ENCODE measurements at regions not wholly inside any gene's neighbourhood (a gene's known extent, or its start where the extent isn't known, plus 50 kb on each side); places are given as distances from the start of the nearest gene placed in this dataset.

- TF ChIP-seq CHD4 (IDR thresholded peaks at IDR 0.05; ENCODE audit: borderline replicate concordance) (no peak), USF2 (IDR thresholded peaks at IDR 0.05) (peak; percentile 36; the same call in 1 of the 2 replicates), CEBPB (IDR thresholded peaks at IDR 0.05) (peak; percentile 80 to 88; a peak in 3 of 4 replicates), PBX3 (IDR thresholded peaks at IDR 0.05) (no peak), SMC3 (IDR thresholded peaks at IDR 0.05) (no peak), JUN (IDR thresholded peaks at IDR 0.05) (peak in 1 of 2 experiments; percentile 40; a peak in 3 of 5 replicates)
These were observed 100.7 kb upstream of the SLC25A33 start (continued) for GRCh38 chr1:9438431-9439073.

DNA sequence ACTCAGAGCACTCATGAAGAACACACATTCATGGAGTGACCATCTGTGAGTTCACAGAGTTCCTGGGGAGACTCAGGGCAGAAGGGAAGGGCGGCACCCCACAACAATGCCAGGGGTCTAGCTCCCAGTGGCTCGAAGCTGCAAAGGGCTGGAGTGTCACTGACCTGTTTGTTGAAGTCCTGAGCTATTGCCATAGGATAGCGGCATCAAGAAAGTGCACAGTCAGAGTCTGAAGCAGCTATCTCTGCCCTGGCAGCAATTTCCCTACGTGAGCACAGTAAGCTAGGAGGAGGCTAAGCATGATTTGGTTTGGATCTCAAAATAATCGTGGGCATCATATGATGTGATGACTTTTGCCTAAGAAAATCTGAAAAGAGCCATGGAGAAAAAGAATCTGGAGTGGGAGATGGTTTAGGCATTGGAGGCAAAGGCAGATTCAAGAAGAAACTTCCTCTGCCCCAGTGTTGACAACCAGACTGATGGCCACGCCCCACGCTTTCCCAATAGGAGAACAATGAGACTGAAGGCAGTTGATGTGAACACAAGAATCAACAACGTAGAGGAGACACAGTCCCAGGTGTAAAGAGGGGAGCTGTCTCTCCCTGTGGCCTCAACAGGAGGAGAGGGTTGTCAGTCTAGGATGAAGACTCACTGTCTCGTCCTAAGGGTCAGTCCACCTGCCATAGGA lies 100.0 kb upstream of the SLC25A33 start:
- DNase-seq (ENCODE audit: low read depth in 1 of 2, low spot score in 1 of 2) (peak in 1 of 2 experiments; percentile 36), ATAC-seq (peak; percentile 25 to 45; a peak in 5 of 6 replicates), FAIRE-seq (no peak)
- TF ChIP-seq POLR2AphosphoS2 (conservative IDR thresholded peaks at IDR 0.05; ENCODE audit: low read length), result no peak
- TF ChIP-seq EHF (CRISPR knock-in tag; IDR thresholded peaks at IDR 0.05), result no peak
- no peak for TF ChIP-seq USF2 (IDR thresholded peaks at IDR 0.05)
- no peak for TF ChIP-seq EHMT2 (IDR thresholded peaks at IDR 0.05; ENCODE audit: low read depth)
- TF ChIP-seq JUNB (IDR thresholded peaks at IDR 0.05), result no peak
- no peak for TF ChIP-seq SMC3 (IDR thresholded peaks at IDR 0.05)
- TF ChIP-seq ZC3H11A (IDR thresholded peaks at IDR 0.05), result no peak
- no peak for TF ChIP-seq ATOH8 (CRISPR knock-in tag; IDR thresholded peaks at IDR 0.05; ENCODE audit: low read depth)
- TF ChIP-seq ZFP36 (IDR thresholded peaks at IDR 0.05; ENCODE audit: borderline replicate concordance, partially characterized antibody), result no peak
- no peak for TF ChIP-seq FOSL2 (IDR thresholded peaks at IDR 0.05)
- no peak for TF ChIP-seq FOSL2 (CRISPR knock-in tag; IDR thresholded peaks at IDR 0.05)
- no peak for TF ChIP-seq HOXA7 (CRISPR knock-in tag; IDR thresholded peaks at IDR 0.05)
- no peak for TF ChIP-seq RAD21 (conservative IDR thresholded peaks at IDR 0.05 in 1 of 2, IDR thresholded peaks at IDR 0.05 in 1 of 2)
- CTCF ChIA-PET, result interaction anchor here (0.6 to 1.7 kb wide), 8 partner anchors 10 to 328 kb away, joined by 3 to 9 read pairs (median 4); no protein-coding TSS in a partner anchor
- Histone ChIP-seq H3K4me1 (peaks cover 65% of the 10 kb centered on the region), H3K9me3 (no peaks in the 10 kb centered on the region), H3K4me3 (no peak overlapping the region), H3K27ac (peak overlapping the region; percentile 86), H3K4me2 (peak overlapping the region; percentile 78)
- POLR2A ChIA-PET, result interaction anchor here (0.7 to 1.0 kb wide), 2 partner anchors 10 to 26 kb away, joined by 3 read pairs; no protein-coding TSS in a partner anchor
- WGBS (ENCODE audit: missing lambda C conversion rate), result 69% methylated on average over 9 of the region's 9 CpGs

- 81% methylated on average over 7 of the region's 7 CpGs for WGBS (ENCODE audit: missing lambda C conversion rate)
- POLR2A ChIA-PET, result no interaction called here
- TF ChIP-seq ATOH8 (CRISPR knock-in tag; IDR thresholded peaks at IDR 0.05; ENCODE audit: low read depth) (no peak), HEYL (CRISPR knock-in tag; IDR thresholded peaks at IDR 0.05) (no peak), ZSCAN20 (CRISPR knock-in tag; IDR thresholded peaks at IDR 0.05) (no peak), CBX2 (IDR thresholded peaks at IDR 0.05; ENCODE audit: borderline replicate concordance, low read depth) (no peak), HOXB5 (CRISPR knock-in tag; IDR thresholded peaks at IDR 0.05) (no peak), RAD21 (conservative IDR thresholded peaks at IDR 0.05 in 1 of 2, IDR thresholded peaks at IDR 0.05 in 1 of 2) (no peak), EHF (CRISPR knock-in tag; IDR thresholded peaks at IDR 0.05) (no peak), FOSL2 (IDR thresholded peaks at IDR 0.05) (no peak), FOSL2 (CRISPR knock-in tag; IDR thresholded peaks at IDR 0.05) (no peak), NR3C1 (IDR thresholded peaks at IDR 0.05) (no peak), CEBPB (IDR thresholded peaks at IDR 0.05) (no peak), PBX3 (IDR thresholded peaks at IDR 0.05) (no peak)
- TF ChIP-seq, protein P1, sequence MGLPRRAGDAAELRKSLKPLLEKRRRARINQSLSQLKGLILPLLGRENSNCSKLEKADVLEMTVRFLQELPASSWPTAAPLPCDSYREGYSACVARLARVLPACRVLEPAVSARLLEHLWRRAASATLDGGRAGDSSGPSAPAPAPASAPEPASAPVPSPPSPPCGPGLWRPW (IDR thresholded peaks at IDR 0.05), result no peak
- Histone ChIP-seq H3K4me1 (peaks cover 58% of the 10 kb centered on the region), H3K27ac (peak overlapping the region; percentile 86; a peak in 5 of 6 replicates), H3K4me2 (no peak overlapping the region), H3K4me3 (no peak overlapping the region), H3K9me3 (no peaks in the 10 kb centered on the region)
- no peak for FAIRE-seq
- CTCF ChIA-PET, result interaction anchor here (0.9 to 2.5 kb wide), 5 partner anchors 10 to 173 kb away, joined by 3 to 11 read pairs (median 4); no protein-coding TSS in a partner anchor
- DNase-seq (ENCODE audit: low read depth in 1 of 2, low spot score in 1 of 2), result no peak
- no peak for ATAC-seq
These were observed 99.0 kb upstream of the SLC25A33 start for GRCh38 chr1:9440261-9440660.
